ENCODE measurements at regions not wholly inside any gene's neighbourhood (a gene's known extent, or its start where the extent isn't known, plus 50 kb on each side); places are given as distances from the start of the nearest gene placed in this dataset.

DNA sequence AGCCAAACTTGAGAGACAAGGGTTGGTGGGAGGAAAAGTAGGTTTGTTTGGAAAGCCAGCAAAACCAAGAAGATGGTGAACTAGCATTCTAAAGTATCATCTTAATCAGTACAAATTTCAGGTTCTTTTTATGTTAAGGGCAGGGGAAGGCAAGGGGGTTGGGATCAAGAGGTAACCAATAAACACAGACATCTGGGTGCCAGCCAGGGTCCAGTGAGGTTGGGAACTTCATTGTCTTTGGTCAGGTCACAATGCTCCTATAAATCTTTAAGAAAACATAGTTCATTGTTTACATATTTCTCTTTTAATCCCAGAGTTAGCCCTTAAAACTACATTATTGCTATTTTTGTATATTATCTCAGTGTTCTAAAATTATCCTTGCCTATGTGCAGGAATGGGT lies 126.2 kb upstream of the NR5A2 start:
- Histone ChIP-seq H3K9ac (ENCODE audit: low read depth in 2 of 2, low read length in 2 of 2) (no peak overlapping the region), H3K27ac (no peak overlapping the region), H3K9me3 (no peaks in the 10 kb centered on the region), H3K4me3 (no peak overlapping the region), H3K36me3 (no peaks in the 10 kb centered on the region), H3K4me1 (no peaks in the 10 kb centered on the region), H3K27me3 (no peaks in the 10 kb centered on the region)
- no peak for TF ChIP-seq CTCF (IDR thresholded peaks at IDR 0.05)
- intact Hi-C loops (cut with DNase I): no loop called here
- no peak for DNase-seq

DNA sequence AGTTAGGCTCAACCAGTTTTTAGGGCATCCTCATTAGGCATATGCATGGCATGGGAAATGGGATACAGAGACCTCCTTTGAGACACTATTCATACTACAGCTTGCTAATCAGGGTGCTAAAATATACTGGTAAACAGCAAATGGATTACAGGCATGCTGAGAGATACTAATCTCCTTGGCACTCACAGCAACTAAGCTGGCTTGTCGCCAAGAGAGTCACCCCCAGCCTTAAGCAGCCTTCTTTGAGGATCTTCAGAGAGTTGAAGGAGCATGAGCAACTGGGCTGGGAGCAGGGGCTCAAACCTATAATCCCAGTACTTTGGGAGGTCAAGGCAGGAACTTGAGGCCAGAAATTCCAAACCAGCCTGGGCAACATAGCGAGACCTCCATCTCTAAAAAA lies 120.1 kb upstream of the NR5A2 start:
- no peaks in the 10 kb centered on the region for H3K27me3 ChIP-seq
- intact Hi-C loops (cut with DNase I): no loop called here
- DNase-seq: no peak
- no peak for TF ChIP-seq CTCF (IDR thresholded peaks at IDR 0.05)
- no peaks in the 10 kb centered on the region for H3K9me3 ChIP-seq
- H3K4me3 ChIP-seq: no peak overlapping the region
- H3K9ac ChIP-seq (ENCODE audit: low read depth in 2 of 2, low read length in 2 of 2): no peak overlapping the region
- no peaks in the 10 kb centered on the region for H3K4me1 ChIP-seq
- H3K36me3 ChIP-seq: no peaks in the 10 kb centered on the region
- no peak overlapping the region for H3K27ac ChIP-seq

- Histone ChIP-seq H3K36me3 (no peaks in the 10 kb centered on the region), H3K4me3 (no peak overlapping the region), H3K27me3 (no peaks in the 10 kb centered on the region), H3K9me3 (no peaks in the 10 kb centered on the region), H3K9ac (ENCODE audit: low read depth in 2 of 2, low read length in 2 of 2) (no peak overlapping the region), H3K27ac (no peak overlapping the region), H3K4me1 (no peaks in the 10 kb centered on the region)
- TF ChIP-seq CTCF (IDR thresholded peaks at IDR 0.05): no peak
- DNase-seq: no peak
- intact Hi-C loops (cut with DNase I): no loop called here
Observed at GRCh38 chr1:199909137-199909536, 118.4 kb upstream of the NR5A2 start.

DNA sequence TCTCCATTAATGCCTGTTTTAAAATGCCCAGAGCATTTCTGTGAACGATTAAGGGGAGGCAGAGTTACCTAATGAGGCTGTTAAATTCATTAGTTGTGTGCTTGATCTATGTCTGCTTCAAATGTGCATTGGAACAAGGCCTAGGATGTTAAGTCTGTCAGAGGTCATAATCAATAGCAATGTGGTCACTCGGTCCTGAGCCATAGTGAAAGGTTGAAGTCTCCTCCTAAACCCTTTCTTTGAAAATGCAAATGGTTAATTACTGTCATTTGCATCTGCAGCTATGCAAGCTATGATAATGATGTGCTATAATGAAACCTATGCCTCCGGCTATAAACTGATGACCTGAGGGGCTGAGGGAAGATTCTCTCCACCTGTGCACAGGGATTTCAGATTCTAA lies 114.2 kb upstream of the NR5A2 start:
- Histone ChIP-seq H3K36me3 (no peaks in the 10 kb centered on the region), H3K9me3 (no peaks in the 10 kb centered on the region), H3K27ac (no peak overlapping the region), H3K4me1 (no peaks in the 10 kb centered on the region), H3K27me3 (no peaks in the 10 kb centered on the region), H3K4me3 (no peak overlapping the region), H3K9ac (ENCODE audit: low read depth in 2 of 2, low read length in 2 of 2) (no peak overlapping the region)
- DNase-seq: no peak
- intact Hi-C loops (cut with DNase I): no loop called here
- TF ChIP-seq CTCF (IDR thresholded peaks at IDR 0.05): no peak

- TF ChIP-seq CTCF (IDR thresholded peaks at IDR 0.05): no peak
- H3K27ac ChIP-seq: no peak overlapping the region
- no peak overlapping the region for H3K4me3 ChIP-seq
- H3K27me3 ChIP-seq: peaks cover 4% of the 10 kb centered on the region
- H3K36me3 ChIP-seq: no peaks in the 10 kb centered on the region
- no peaks in the 10 kb centered on the region for H3K9me3 ChIP-seq
- intact Hi-C loops (cut with DNase I): no loop called here
- no peak for DNase-seq
- H3K9ac ChIP-seq (ENCODE audit: low read depth in 2 of 2, low read length in 2 of 2): no peak overlapping the region
- H3K4me1 ChIP-seq: no peaks in the 10 kb centered on the region
Observed at GRCh38 chr1:199914546-199914945, 113.0 kb upstream of the NR5A2 start.

Data from colonic mucosa (tissue), 4 donors.